GM18867 (cell line): ENCODE measurements at regions not wholly inside any gene's neighbourhood (a gene's known extent, or its start where the extent isn't known, plus 50 kb on each side); places are given as distances from the start of the nearest gene placed in this dataset.
"Not testable (repeated sequence)": the region's sequence is repeated elsewhere in the genome, so short reads cannot be mapped to it uniquely, and the experiment has no call there.

Experiments
- ATAC-seq: cut with Tn5 transposase; IDR thresholded peaks from one replicate; pipeline ENCODE4 v1.9.1; 2021; ENCODE audit warnings: mild to moderate bottlenecking, moderate library complexity; ENCODE audit not compliant: unreplicated experiment

DNA sequence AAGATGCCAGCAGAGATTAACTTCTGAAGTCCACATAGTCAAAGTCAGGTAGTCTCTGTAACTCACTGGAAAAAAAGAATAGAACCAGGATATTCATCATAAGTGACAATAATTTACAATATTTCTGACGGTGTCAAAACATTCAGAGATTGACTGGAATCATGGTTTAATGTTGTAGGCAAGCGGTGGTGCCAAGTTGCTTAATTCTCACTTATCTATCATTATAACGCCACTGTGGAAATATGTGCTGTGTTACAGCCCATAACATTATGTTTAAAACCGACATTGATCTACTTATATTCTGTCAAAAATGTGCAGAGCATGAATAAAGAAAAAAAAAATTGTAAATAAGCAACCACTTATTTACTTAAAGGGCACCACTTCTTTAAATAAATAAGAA lies 801.7 kb downstream of the DIPK2A start:
- no peak for ATAC-seq

- ATAC-seq: no peak
Measured at GRCh38 chr3:144774897-144775296, 803.3 kb downstream of the DIPK2A start.

DNA sequence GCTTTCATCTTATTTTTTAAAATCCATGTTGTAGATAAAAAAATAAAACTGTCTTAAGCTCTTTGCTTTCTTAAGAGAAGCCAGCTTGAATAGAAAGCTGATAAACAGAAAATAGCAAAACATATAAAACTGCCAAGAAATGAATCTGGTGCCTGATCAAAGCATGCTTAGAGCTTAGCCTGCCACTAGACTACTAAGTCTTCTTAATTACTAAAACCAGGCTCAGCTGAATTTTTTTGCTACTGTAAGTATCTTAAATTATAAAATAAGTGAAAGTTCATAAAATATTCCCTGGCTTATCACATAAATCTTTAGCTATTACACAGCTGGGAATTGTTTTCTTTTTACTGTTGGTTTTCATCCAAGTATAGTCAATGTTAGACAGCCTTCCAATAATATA lies 803.9 kb downstream of the DIPK2A start:
- no peak for ATAC-seq

DNA sequence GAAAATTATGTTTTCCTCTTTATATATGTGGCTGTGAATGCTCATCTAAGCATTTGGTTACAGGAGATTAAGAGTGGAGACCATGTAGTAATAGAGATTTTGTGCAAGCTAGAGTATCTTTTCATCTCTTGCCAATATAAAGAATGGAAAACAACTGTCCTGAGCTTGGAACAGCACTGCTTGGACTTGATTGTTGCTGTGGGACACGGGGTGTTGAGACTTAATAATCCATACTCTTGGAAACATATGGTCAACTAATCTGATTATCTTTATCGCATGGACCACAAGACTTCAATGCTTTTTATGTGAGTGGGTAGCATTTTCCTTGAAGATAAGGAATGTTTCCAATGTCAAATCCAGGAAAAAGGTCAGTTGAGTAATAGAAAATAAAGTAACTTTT lies 806.3 kb downstream of the DIPK2A start:
- no peak for ATAC-seq

- no peak for ATAC-seq
Measured at GRCh38 chr3:144791034-144791433, 819.4 kb downstream of the DIPK2A start.

- ATAC-seq: no peak
Measured at GRCh38 chr3:144801890-144802289, 830.3 kb downstream of the DIPK2A start.

GRCh38 chr3:144809380-144809779 lies 837.8 kb downstream of the DIPK2A start:
- peak; percentile 50 for ATAC-seq

- peak; percentile 82 for ATAC-seq
Measured at GRCh38 chr3:144810160-144810559, 838.5 kb downstream of the DIPK2A start.

GRCh38 chr3:144815655-144816054 lies 844.0 kb downstream of the DIPK2A start:
- no peak for ATAC-seq

DNA sequence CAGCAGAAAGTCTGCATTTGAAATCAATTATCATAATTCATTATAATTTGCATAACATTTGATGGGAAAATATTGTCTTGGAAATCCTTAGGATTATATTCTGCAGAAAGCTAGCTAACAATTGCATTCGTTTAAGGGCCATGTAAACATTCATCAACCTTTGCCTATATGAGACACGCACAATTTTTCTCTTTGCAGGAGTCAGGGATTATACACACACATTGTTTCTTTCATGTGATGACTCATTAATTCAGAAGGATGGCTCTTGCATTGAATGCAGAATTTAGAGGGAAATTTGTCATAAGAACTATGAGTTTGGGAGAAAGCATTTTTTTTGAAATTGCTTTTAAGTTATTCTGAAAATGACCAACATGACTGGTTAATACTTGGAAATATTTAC lies 844.7 kb downstream of the DIPK2A start:
- no peak for ATAC-seq

GRCh38 chr3:144818973-144819372 lies 847.4 kb downstream of the DIPK2A start:
- ATAC-seq: no peak

DNA sequence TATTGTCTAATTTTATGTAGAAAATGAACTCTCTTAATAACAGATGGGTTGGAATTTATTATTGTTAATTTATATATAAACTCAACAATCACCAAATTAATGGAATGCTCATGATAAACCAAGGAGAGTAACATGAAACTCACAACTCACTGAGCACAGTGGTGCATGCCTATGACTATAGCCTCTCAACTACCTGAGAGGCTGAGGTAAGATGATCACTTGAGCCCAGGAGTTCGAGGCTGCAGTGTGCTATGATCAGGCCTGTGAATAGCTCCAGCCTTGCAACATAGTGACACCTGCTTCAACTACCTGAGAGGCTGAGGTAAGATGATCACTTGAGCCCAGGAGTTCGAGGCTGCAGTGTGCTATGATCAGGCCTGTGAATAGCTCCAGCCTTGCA lies 848.6 kb downstream of the DIPK2A start:
- ATAC-seq: not testable (repeated sequence)

DNA sequence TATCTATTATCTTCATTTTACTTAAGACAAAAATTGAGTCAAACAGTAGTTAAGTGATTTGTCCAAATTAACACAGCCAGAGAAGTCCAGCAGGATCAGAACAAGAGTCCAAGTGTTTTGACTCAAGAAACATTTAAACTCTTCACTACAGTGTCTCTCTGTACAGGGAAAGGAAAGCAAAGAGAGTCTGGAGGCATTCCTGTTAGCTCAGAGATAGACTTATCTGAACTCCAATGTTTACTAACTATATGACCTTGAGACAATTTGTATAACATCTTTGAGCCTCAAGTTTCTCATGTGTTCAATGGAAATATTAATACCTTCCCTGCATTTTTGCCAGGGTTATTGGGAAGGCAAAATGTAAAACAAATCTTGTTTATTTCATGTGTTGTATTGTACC lies 849.1 kb downstream of the DIPK2A start:
- no peak for ATAC-seq

GRCh38 chr3:144821583-144821982 lies 850.0 kb downstream of the DIPK2A start:
- no peak for ATAC-seq

DNA sequence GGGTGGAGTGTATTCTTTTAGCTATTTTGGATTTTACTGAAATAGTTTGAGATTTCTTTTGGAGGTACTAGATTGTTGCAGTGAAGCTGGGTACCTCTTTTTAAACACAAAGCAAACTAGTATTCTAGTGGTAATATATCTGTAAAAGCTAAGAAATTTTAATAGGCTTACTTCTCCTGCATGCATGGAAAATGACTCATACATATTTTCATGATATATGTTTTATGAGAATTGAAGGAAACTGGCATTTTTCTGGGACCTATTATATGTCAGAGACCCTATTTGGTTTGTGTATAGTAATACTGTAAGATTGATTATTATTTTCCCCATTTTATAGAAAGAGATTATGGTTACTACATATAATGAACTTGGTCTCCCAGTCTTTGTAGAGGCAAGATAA lies 851.0 kb downstream of the DIPK2A start:
- no peak for ATAC-seq

DNA sequence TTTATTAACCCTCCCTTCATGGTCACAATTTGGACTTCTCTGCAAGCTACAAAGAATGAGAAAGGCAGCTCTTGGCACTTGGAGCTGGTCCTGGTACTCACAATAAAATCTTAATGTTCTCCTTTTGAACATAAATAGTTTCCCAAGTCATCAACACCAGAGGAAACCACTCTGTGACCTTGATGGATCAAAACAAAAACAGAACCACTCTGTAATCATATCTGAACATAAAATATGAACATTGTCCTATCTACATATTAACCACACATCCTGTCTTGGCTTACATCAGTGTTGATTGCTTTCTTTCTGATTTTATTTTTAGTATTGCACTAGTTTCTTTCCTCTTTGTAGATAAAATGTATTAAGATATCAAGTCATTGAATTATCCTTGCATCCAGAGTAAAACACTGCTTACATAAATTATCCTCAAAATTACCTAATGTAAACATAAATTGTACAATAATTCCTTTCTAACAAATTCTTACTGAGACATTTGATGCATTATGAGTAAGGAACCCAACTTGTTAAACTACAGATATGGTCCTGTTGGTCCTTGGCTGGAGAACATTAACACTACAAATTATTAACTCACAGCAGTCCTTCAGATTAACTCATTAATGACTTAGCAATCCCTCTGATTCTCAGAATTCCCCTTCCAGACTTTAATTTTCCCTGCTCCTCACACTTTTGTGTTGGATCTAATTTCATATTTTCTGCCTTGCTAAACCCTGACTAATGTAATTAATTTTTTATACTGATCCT lies 860.5 kb downstream of the DIPK2A start:
- ATAC-seq: no peak

- ATAC-seq: no peak
Measured at GRCh38 chr3:144839991-144840390, 868.4 kb downstream of the DIPK2A start.

GRCh38 chr3:144840866-144841265 lies 869.2 kb downstream of the DIPK2A start:
- no peak for ATAC-seq

GRCh38 chr3:144843099-144843498 lies 871.5 kb downstream of the DIPK2A start:
- no peak for ATAC-seq

DNA sequence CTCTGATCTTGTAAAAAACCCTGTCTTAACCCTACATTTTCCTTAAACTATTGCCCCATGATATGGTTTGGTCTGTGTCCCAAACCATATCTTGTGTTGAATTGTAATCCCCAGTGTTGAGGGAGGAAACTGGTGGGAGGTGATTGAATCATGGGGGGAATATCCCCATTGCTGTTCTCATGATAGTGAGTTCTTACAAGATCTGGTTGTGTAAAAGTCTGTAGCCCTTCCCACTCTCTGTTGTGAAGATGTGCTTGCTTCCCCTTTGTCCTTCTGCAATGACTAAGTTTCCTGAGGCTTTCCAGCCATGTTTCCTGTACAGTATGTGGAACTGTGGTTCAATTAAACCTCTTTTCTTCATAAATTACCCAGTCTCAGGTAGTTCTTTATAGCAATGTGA lies 881.4 kb downstream of the DIPK2A start:
- ATAC-seq: no peak

- ATAC-seq: not testable (repeated sequence)
Measured at GRCh38 chr3:144854020-144854419, 882.4 kb downstream of the DIPK2A start.

DNA sequence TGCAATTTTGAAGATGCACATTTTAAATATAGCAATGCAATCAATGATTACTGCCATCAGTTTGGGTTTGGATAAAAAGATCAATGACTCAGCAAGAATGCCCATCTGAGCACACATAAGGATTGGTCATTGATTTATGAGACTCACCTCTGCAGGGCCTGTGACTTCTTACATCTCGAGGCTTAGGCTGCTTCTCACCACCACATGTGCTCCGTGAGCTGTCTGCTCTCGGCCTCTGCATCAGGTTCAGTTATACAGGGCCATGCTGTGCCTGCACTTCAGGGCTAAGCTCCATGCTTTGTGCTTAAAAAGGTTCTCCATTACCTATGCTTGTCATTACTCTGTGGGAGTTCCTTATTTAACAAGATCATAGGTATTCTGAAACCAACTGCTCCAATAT lies 887.5 kb downstream of the DIPK2A start:
- ATAC-seq: no peak

GRCh38 chr3:144864646-144865045 lies 893.0 kb downstream of the DIPK2A start:
- no peak for ATAC-seq
